Right renal cortex interstitium (tissue), 3 donors: ENCODE measurements at regions not wholly inside any gene's neighbourhood (a gene's known extent, or its start where the extent isn't known, plus 50 kb on each side); places are given as distances from the start of the nearest gene placed in this dataset.

Experiments
- DNase-seq, 3 donors: peaks; one replicate each; pipeline ENCODE4 v3.0.0-alpha.2; 2013; ENCODE audit warnings: low read depth in 3 of 3, low spot score in 2 of 3

DNA sequence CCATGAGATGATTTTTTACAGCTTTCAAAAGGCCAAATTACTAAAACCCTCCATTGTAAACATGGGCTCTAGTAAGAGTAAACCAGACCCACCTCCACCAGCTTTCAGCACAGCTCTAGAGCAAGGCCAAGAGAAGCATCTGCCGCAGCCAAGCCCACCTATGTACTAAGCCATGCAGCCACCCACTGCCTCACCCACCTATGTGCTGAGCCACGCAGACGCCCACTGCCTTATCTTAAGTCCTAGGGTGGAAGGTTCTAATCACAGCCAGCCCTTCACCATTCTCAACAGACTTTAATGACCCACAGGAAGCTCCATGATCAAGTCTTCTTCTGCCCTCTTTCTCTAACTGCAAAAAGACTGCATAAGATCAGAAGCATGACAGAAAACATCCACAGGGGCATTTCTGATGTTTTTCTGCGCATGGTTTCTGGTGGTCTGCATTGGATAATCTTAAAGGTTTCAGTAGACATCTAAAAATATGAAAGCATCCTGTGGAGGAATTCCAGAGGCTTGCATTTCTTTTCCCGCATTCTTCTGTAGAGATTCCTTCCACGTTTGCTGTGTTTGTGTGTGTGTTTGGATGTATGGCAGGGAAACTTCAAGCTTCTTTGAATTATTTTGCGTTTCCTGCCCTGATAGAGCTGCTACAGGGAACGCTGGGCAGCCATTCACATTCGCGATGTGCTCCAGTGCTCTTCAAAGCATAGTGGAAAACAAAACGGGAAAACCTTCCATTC, 286.1 kb upstream of the KLF6 start:
- no peak for DNase-seq

DNA sequence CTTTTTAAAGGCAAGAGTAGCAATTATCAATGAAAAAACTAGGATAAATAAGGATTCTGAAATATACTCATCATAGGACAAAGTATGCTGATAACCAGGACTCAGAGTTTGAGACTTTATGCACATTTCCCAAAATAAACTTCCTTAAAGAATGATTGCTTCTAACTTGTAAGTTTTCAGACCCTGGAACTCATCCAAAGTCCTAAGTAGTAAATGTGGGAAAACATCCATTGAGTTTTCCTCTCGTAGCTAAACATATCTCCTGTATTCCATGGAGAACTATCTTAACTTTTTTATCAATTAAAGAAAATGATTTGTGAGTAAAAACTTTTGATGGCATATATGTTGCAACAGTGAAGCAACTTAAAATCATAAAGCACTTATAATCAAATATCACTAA, 285.2 kb upstream of the KLF6 start:
- no peak for DNase-seq

DNA sequence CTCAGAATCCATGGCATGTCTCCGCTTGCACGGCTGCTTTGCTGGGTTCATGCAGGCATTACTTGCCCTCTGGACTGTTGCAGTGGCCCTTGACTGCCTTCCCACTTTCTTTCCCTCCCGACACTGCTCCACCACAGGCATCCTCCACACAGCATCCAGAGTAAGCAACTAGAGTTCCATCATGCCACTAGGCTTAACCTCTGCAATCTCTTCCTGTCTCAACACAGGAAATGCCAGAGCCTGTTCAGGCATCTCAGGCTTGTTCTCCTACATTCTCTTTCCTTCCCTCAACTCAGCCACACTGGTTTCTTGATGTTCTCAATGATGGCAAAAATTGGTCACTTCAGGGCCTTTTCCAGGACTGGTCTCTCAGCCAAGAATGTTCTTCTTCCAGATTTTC, 284.5 kb upstream of the KLF6 start:
- no peak for DNase-seq

DNA sequence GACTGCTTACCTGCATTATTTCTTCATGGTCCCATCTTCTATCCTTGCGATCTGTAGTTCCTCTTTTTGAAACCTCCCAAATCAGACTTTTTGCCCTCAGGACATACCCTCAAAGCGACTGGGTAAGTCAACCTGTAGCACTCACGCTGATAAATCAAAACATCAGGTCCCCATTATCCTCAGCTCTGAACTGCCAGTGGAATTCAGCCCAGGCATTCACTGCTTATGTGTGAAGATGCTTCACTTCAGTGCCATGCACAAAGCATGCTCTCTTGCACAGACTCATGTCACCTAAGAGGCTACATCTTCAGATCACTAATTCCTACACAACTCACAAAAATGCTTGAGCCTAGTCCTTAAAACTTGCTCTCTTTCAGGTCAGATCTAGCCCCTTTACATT, 283.6 kb upstream of the KLF6 start:
- DNase-seq, result no peak

GRCh38 chr10:4067931-4068561, 283.0 kb upstream of the KLF6 start:
- DNase-seq, result no peak

GRCh38 chr10:4067531-4067930, 282.5 kb upstream of the KLF6 start:
- DNase-seq, result no peak

GRCh38 chr10:4066581-4067390, 281.8 kb upstream of the KLF6 start:
- DNase-seq, result no peak

DNA sequence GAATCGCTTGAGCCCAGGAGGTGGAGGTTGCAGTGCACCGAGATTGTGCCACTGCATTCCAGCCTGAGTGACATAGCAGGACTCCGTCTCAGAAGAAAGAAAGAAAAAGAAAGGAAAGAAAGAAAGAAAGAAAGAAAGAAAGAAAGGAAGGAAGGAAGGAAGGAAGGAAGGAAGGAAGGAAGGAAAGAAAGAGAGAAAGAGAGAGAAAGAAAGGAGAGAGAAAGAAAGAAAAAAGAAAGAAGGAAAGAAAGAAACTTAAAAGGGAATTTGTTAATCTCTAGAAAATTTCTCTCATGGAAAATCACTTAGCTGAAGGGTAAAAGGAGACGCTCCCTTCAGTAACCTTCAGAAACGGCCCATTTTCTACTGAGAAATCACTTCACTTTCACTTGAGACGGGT, 279.5 kb upstream of the KLF6 start:
- DNase-seq, result no peak

- no peak for DNase-seq
These were observed 278.7 kb upstream of the KLF6 start for GRCh38 chr10:4063717-4064116.

GRCh38 chr10:4062751-4063150, 277.7 kb upstream of the KLF6 start:
- no peak for DNase-seq

GRCh38 chr10:4062072-4062471, 277.1 kb upstream of the KLF6 start:
- DNase-seq, result no peak

- no peak for DNase-seq
These were observed 276.5 kb upstream of the KLF6 start for GRCh38 chr10:4061441-4061951.

DNA sequence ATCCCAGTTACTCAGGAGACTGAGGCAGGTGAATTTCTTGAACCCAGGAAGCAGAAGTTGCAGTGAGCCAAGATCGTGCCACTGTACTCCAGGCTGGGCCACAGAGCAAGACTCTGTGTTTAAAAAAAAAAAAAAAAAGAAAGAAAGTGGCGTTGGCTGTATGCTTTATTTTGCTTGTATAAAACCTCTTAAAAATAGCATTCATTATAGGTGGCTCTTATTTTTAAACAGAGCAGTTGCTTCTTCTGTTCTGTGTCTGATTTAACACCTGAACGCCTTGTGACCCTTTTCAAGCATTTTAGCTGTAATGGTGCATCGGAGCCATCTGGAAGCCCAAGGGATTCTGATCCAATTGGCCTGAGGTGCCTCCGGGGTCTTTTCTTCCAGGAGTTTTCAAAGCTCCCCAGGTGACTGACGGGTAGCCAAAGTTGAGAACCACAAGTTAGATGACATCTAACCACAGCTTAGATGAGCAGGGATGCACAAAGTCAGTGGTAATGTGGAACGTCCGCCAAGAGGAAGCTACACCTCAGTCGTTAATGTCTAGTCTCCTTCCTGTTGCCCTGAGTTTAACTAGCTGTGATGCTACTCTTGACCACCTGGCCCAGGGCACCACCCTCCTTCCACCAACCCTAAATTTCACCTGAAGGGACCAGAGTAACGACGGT, 274.6 kb upstream of the KLF6 start:
- DNase-seq, result no peak

DNA sequence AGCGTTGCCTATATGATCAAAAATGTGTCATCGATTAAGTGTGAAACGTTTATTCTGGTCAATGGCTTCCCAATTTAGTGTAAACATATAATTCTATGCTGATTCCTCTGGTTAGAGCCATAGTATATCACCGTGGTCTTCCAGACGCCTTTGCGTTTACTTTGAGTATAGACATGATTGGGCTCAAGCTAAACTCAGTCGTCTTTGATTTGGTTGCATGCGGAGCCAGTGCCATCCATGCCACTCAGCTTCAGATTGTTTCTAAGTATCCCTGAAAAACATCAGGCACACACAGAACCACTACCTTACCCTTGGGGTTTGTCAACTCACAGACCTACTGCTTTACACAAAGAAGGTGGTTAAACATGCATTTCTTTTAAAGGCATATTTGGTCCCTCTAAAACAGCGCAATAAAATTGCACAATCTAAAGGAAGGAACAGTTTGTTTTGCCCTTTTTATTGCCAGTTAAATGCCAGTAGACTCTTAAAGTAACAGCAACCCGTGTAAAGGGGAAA, 273.6 kb upstream of the KLF6 start:
- no peak for DNase-seq

DNA sequence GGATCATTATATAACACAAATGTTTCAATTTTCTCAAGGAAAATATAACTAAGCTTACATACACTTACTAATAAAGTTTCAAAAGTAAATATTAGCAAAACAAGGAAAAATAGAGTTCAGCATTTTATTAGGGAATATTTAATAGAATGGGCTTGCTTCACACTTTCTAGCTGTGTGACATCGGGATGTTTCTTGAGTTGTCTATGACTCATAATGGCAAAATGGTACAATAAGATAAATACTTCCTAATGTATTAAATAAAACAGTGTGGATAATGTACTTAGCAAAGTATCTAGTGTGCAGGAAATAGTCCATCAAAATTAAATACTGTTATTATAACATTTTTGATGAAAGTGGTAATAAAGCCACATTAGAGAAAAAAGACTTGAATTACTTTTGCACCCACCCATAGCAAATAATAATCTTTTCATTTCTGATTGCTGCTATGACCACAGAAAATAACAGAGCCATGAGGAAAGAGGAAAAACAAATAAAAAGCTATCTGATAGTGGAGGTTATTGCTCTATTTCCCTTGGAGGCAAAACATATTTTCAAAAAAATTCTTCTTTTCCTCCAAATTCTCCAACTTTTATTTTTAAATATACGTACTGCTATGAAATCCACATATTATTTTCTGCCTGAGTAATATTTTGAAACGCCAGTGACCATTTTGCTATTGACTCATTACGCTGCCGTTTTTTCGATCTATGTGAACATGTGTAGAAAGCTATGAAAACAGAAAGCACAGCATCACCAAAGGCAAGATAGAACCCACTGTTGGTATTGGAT, 272.9 kb upstream of the KLF6 start:
- DNase-seq, result no peak

DNA sequence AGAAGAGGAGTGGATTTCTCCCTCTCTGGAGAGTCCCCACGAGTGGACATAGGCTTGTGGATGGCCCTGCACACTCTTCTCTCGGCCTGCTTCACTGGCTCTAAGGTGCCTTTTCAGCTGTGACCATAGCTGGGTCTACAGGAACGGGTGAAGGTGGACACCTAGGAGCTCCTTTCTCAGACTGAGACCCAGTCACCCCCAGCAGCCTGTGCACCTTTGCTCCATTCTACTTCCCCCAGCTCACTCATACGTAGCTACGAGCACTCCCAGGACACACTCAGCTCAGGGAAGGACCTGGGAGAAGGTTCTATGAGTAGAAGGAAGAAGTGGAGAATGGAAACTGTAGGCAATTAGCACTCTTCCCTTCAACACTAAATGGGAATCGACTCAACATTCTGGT, 272.0 kb upstream of the KLF6 start:
- no peak for DNase-seq

DNA sequence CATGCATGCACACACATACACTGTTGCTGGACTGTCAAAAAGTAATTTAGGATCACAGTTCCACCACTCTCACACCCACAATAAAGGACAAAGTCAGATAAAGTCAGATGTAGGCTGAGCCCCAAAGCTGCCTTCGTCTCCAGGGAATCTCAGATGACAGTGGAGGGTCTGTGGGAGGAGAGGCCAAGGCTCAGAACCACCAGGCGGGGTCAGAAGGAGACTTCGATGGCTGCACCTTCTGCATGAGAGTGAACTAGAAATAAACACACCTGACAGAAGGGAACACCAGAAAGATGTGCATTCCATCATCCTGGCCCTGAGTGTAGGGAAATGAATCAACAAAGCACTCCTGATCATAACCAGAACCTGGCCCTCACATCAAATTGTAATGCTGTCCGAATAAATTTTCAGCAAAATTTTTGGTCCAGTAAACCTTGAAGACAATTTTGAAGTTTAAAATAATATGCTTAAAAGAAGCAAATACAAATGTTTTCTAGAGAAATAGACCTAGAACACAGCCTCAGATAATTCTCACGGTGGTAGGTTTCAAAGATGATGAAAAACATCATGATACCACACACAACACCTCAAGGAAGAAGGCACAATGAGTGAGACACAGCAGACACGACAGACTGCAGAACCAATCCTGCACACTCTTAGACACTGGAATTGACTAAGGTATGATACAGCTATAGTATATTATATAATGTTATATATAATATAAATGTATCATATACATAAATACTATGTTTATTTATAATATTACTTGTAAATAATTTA, 269.8 kb upstream of the KLF6 start:
- no peak for DNase-seq

DNA sequence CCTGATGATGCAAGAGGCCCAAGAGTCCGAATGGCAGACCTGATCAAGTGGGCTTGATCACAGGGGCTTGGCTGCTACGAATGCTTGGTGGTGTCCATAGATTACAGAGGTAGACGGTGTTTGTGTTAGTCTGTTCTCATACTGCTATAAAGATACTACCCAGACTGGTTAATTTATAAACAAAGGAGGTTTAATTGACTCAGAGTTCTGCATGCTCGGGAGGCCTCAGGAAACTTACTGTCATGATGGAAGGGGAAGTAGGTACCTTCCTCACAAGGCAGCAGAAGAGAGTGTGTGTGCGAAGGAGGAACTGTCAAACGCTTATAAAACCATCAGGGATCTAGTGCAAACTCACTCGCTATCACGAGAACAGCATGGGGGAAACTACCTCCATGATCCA, 268.9 kb upstream of the KLF6 start:
- DNase-seq, result no peak

DNA sequence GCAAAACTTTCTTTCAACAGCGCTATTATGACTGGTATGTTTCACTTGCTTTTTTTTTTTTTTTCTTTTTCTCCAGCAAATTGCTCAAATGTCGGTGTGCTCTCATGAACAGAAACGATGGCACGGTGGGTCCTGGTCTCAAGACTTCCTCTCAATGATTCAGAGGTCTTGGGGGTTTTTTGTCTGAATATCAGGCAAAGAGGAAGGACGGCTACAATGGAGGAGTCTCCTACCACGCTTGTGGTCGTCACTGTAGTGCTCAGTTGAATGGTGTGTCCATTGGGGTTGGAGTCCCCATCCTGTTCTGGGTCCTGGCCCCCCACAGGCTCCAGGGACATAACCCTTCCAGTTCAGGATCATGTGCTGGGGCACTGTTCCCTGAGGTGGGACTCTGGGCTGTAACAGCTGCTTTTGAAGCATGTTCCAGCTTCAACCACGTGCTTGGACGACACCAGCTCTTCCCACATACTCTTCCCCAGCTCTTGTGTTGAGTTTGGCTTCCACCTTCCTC, 266.7 kb upstream of the KLF6 start:
- DNase-seq, result no peak
